ENCODE measurements at regions not wholly inside any gene's neighbourhood (a gene's known extent, or its start where the extent isn't known, plus 50 kb on each side); places are given as distances from the start of the nearest gene placed in this dataset.

GRCh38 chr5:12354686-12355085 lies 450.4 kb upstream of the CTNND2 start:
- Histone ChIP-seq H3K4me3 (ENCODE audit: low read length in 2 of 2) (no peak overlapping the region), H3K4me1 (ENCODE audit: control insufficient read depth in 2 of 2, insufficient read depth in 2 of 2, low read length in 2 of 2) (no peaks in the 10 kb centered on the region), H3K9me3 (ENCODE audit: control insufficient read depth in 2 of 2, low read length in 2 of 2) (no peaks in the 10 kb centered on the region), H3K9ac (ENCODE audit: low read depth in 1 of 2, low read length in 2 of 2) (no peak overlapping the region), H3K27ac (ENCODE audit: low read depth in 2 of 2, low read length in 2 of 2) (no peak overlapping the region), H3K36me3 (ENCODE audit: control insufficient read depth in 2 of 2, insufficient read depth in 2 of 2, low read length in 2 of 2) (no peaks in the 10 kb centered on the region), H3K27me3 (ENCODE audit: control insufficient read depth in 2 of 2, insufficient read depth in 2 of 2, low read length in 2 of 2) (no peaks in the 10 kb centered on the region)

GRCh38 chr5:12343558-12343957 lies 439.3 kb upstream of the CTNND2 start:
- H3K27ac ChIP-seq (ENCODE audit: low read depth in 2 of 2, low read length in 2 of 2): no peak overlapping the region

DNA sequence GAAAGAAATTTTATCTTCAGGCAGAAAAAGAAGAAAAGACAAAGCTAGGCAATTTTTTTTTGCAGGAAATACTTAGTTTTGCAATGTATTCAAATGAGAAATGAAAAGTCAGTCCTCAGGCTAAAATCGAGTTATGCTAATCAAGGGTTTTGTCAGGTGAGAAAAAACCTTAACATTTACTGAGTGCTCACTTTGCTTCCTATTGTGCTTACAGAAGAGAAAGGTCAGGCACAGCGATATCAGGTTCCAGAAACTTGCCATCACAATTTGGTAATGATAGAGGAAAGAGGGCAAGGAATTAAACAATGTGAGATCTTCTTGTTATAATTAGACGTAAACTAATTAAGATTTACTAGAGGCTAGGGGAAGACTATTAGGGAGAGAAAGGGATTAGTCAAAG lies 431.7 kb upstream of the CTNND2 start:
- Histone ChIP-seq H3K27ac (ENCODE audit: low read depth in 2 of 2, low read length in 2 of 2) (no peak overlapping the region), H3K4me1 (ENCODE audit: control insufficient read depth in 2 of 2, insufficient read depth in 2 of 2, low read length in 2 of 2) (no peaks in the 10 kb centered on the region), H3K36me3 (ENCODE audit: control insufficient read depth in 2 of 2, insufficient read depth in 2 of 2, low read length in 2 of 2) (no peaks in the 10 kb centered on the region), H3K9me3 (ENCODE audit: control insufficient read depth in 2 of 2, low read length in 2 of 2) (no peaks in the 10 kb centered on the region), H3K27me3 (ENCODE audit: control insufficient read depth in 2 of 2, insufficient read depth in 2 of 2, low read length in 2 of 2) (no peaks in the 10 kb centered on the region), H3K9ac (ENCODE audit: low read depth in 1 of 2, low read length in 2 of 2) (no peak overlapping the region), H3K4me3 (ENCODE audit: low read length in 2 of 2) (no peak overlapping the region)

More at GRCh38 chr5:12343558-12343957, 439.3 kb upstream of the CTNND2 start:
- H3K27me3 ChIP-seq (ENCODE audit: control insufficient read depth in 2 of 2, insufficient read depth in 2 of 2, low read length in 2 of 2): no peaks in the 10 kb centered on the region
- H3K9me3 ChIP-seq (ENCODE audit: control insufficient read depth in 2 of 2, low read length in 2 of 2): no peaks in the 10 kb centered on the region
- no peaks in the 10 kb centered on the region for H3K36me3 ChIP-seq (ENCODE audit: control insufficient read depth in 2 of 2, insufficient read depth in 2 of 2, low read length in 2 of 2)
- H3K4me1 ChIP-seq (ENCODE audit: control insufficient read depth in 2 of 2, insufficient read depth in 2 of 2, low read length in 2 of 2): no peaks in the 10 kb centered on the region
- H3K9ac ChIP-seq (ENCODE audit: low read depth in 1 of 2, low read length in 2 of 2): no peak overlapping the region
- no peak overlapping the region for H3K4me3 ChIP-seq (ENCODE audit: low read length in 2 of 2)

- H3K27ac ChIP-seq (ENCODE audit: low read depth in 2 of 2, low read length in 2 of 2): no peak overlapping the region
- no peak overlapping the region for H3K4me3 ChIP-seq (ENCODE audit: low read length in 2 of 2)
- H3K27me3 ChIP-seq (ENCODE audit: control insufficient read depth in 2 of 2, insufficient read depth in 2 of 2, low read length in 2 of 2): no peaks in the 10 kb centered on the region
- H3K9ac ChIP-seq (ENCODE audit: low read depth in 1 of 2, low read length in 2 of 2): no peak overlapping the region
- no peaks in the 10 kb centered on the region for H3K4me1 ChIP-seq (ENCODE audit: control insufficient read depth in 2 of 2, insufficient read depth in 2 of 2, low read length in 2 of 2)
- no peaks in the 10 kb centered on the region for H3K36me3 ChIP-seq (ENCODE audit: control insufficient read depth in 2 of 2, insufficient read depth in 2 of 2, low read length in 2 of 2)
- no peaks in the 10 kb centered on the region for H3K9me3 ChIP-seq (ENCODE audit: control insufficient read depth in 2 of 2, low read length in 2 of 2)
Observed at GRCh38 chr5:12332480-12332879, 428.2 kb upstream of the CTNND2 start.

DNA sequence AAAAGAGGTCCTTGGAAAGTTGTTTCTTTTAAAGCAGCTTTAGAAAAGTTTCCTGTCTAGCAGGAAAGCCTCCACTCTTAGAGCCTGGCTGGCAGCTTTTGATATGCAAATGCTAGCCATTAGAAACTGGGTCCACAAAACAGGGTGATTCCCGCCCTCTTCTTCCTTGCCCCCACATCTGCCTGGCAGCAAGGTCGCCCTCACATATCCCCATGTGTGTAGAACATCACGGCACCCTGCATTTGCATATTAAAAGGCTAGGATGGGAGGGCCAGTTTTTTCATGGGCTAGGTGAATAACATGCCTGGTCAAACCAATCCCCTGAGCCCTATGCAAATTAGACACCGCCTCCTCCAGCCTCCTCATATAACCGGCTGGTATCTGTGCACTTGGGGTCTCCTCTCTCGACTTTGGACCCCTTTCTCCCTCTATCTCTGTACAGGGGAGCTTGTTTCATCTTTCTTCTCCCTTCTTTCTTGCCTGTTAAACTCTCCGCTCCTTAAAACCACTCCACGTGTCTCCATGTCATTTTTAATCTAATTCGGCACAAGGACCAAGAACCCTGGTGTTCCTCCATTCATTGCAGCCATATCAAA lies 426.8 kb upstream of the CTNND2 start:
- H3K9me3 ChIP-seq (ENCODE audit: control insufficient read depth in 2 of 2, low read length in 2 of 2): no peaks in the 10 kb centered on the region
- no peak overlapping the region for H3K27ac ChIP-seq (ENCODE audit: low read depth in 2 of 2, low read length in 2 of 2)
- no peak overlapping the region for H3K4me3 ChIP-seq (ENCODE audit: low read length in 2 of 2)
- H3K9ac ChIP-seq (ENCODE audit: low read depth in 1 of 2, low read length in 2 of 2): no peak overlapping the region
- H3K36me3 ChIP-seq (ENCODE audit: control insufficient read depth in 2 of 2, insufficient read depth in 2 of 2, low read length in 2 of 2): no peaks in the 10 kb centered on the region
- no peaks in the 10 kb centered on the region for H3K27me3 ChIP-seq (ENCODE audit: control insufficient read depth in 2 of 2, insufficient read depth in 2 of 2, low read length in 2 of 2)
- no peaks in the 10 kb centered on the region for H3K4me1 ChIP-seq (ENCODE audit: control insufficient read depth in 2 of 2, insufficient read depth in 2 of 2, low read length in 2 of 2)

- no peak overlapping the region for H3K9ac ChIP-seq (ENCODE audit: low read depth in 1 of 2, low read length in 2 of 2)
- H3K9me3 ChIP-seq (ENCODE audit: control insufficient read depth in 2 of 2, low read length in 2 of 2): no peaks in the 10 kb centered on the region
- no peaks in the 10 kb centered on the region for H3K36me3 ChIP-seq (ENCODE audit: control insufficient read depth in 2 of 2, insufficient read depth in 2 of 2, low read length in 2 of 2)
- no peaks in the 10 kb centered on the region for H3K4me1 ChIP-seq (ENCODE audit: control insufficient read depth in 2 of 2, insufficient read depth in 2 of 2, low read length in 2 of 2)
- H3K27me3 ChIP-seq (ENCODE audit: control insufficient read depth in 2 of 2, insufficient read depth in 2 of 2, low read length in 2 of 2): no peaks in the 10 kb centered on the region
- no peak overlapping the region for H3K27ac ChIP-seq (ENCODE audit: low read depth in 2 of 2, low read length in 2 of 2)
- H3K4me3 ChIP-seq (ENCODE audit: low read length in 2 of 2): no peak overlapping the region
Observed at GRCh38 chr5:12330381-12330780, 426.1 kb upstream of the CTNND2 start.

- Histone ChIP-seq H3K27ac (ENCODE audit: low read depth in 2 of 2, low read length in 2 of 2) (no peak overlapping the region), H3K36me3 (ENCODE audit: control insufficient read depth in 2 of 2, insufficient read depth in 2 of 2, low read length in 2 of 2) (no peaks in the 10 kb centered on the region), H3K4me1 (ENCODE audit: control insufficient read depth in 2 of 2, insufficient read depth in 2 of 2, low read length in 2 of 2) (no peaks in the 10 kb centered on the region), H3K4me3 (ENCODE audit: low read length in 2 of 2) (no peak overlapping the region), H3K27me3 (ENCODE audit: control insufficient read depth in 2 of 2, insufficient read depth in 2 of 2, low read length in 2 of 2) (no peaks in the 10 kb centered on the region), H3K9ac (ENCODE audit: low read depth in 1 of 2, low read length in 2 of 2) (no peak overlapping the region), H3K9me3 (ENCODE audit: control insufficient read depth in 2 of 2, low read length in 2 of 2) (peaks cover 0 to 3% of the 10 kb centered on the region in 2 donors)
Observed at GRCh38 chr5:12323637-12324229, 419.5 kb upstream of the CTNND2 start.

GRCh38 chr5:12322042-12322441 lies 417.8 kb upstream of the CTNND2 start:
- Histone ChIP-seq H3K4me1 (ENCODE audit: control insufficient read depth in 2 of 2, insufficient read depth in 2 of 2, low read length in 2 of 2) (no peaks in the 10 kb centered on the region), H3K9ac (ENCODE audit: low read depth in 1 of 2, low read length in 2 of 2) (no peak overlapping the region), H3K36me3 (ENCODE audit: control insufficient read depth in 2 of 2, insufficient read depth in 2 of 2, low read length in 2 of 2) (no peaks in the 10 kb centered on the region), H3K4me3 (ENCODE audit: low read length in 2 of 2) (no peak overlapping the region), H3K27me3 (ENCODE audit: control insufficient read depth in 2 of 2, insufficient read depth in 2 of 2, low read length in 2 of 2) (no peaks in the 10 kb centered on the region), H3K27ac (ENCODE audit: low read depth in 2 of 2, low read length in 2 of 2) (no peak overlapping the region), H3K9me3 (ENCODE audit: control insufficient read depth in 2 of 2, low read length in 2 of 2) (peaks cover 0 to 3% of the 10 kb centered on the region in 2 donors)

- Histone ChIP-seq H3K4me1 (ENCODE audit: control insufficient read depth in 2 of 2, insufficient read depth in 2 of 2, low read length in 2 of 2) (no peaks in the 10 kb centered on the region), H3K4me3 (ENCODE audit: low read length in 2 of 2) (no peak overlapping the region), H3K9ac (ENCODE audit: low read depth in 1 of 2, low read length in 2 of 2) (no peak overlapping the region), H3K27me3 (ENCODE audit: control insufficient read depth in 2 of 2, insufficient read depth in 2 of 2, low read length in 2 of 2) (no peaks in the 10 kb centered on the region), H3K36me3 (ENCODE audit: control insufficient read depth in 2 of 2, insufficient read depth in 2 of 2, low read length in 2 of 2) (no peaks in the 10 kb centered on the region), H3K9me3 (ENCODE audit: control insufficient read depth in 2 of 2, low read length in 2 of 2) (peaks cover 0 to 3% of the 10 kb centered on the region in 2 donors), H3K27ac (ENCODE audit: low read depth in 2 of 2, low read length in 2 of 2) (no peak overlapping the region)
Observed at GRCh38 chr5:12320331-12320730, 416.1 kb upstream of the CTNND2 start.

DNA sequence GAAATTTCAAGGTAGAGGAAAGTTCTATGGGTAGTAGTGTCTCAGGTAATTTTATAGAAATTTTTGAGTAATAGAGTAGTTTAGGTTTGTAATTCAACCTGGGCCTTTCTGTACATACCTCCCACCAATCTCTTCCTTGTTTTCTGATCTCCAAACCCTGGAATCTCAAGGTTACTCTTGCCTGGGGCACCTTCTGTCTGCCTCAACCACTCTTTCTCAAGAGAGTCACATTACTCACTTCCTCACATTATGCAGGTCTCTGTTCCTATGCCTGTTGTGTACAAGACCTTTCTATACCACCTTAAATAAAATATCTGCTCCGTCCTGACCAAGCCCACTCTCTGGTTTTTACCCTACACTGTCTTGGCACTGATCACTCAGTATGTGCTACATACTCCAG lies 412.6 kb upstream of the CTNND2 start:
- no peak overlapping the region for H3K27ac ChIP-seq (ENCODE audit: low read depth in 2 of 2, low read length in 2 of 2)
- no peak overlapping the region for H3K9ac ChIP-seq (ENCODE audit: low read depth in 1 of 2, low read length in 2 of 2)
- no peak overlapping the region for H3K4me3 ChIP-seq (ENCODE audit: low read length in 2 of 2)
- H3K4me1 ChIP-seq (ENCODE audit: control insufficient read depth in 2 of 2, insufficient read depth in 2 of 2, low read length in 2 of 2): no peaks in the 10 kb centered on the region
- H3K27me3 ChIP-seq (ENCODE audit: control insufficient read depth in 2 of 2, insufficient read depth in 2 of 2, low read length in 2 of 2): no peaks in the 10 kb centered on the region
- H3K9me3 ChIP-seq (ENCODE audit: control insufficient read depth in 2 of 2, low read length in 2 of 2): peaks cover 0 to 3% of the 10 kb centered on the region in 2 donors
- H3K36me3 ChIP-seq (ENCODE audit: control insufficient read depth in 2 of 2, insufficient read depth in 2 of 2, low read length in 2 of 2): no peaks in the 10 kb centered on the region

Measured in mucosa of rectum (tissue), 2 donors.